ENCODE measurements at regions not wholly inside any gene's neighbourhood (a gene's known extent, or its start where the extent isn't known, plus 50 kb on each side); places are given as distances from the start of the nearest gene placed in this dataset.
A peak's percentile ranks its signal among the peaks of the same experiment; 100 is the strongest.

DNA sequence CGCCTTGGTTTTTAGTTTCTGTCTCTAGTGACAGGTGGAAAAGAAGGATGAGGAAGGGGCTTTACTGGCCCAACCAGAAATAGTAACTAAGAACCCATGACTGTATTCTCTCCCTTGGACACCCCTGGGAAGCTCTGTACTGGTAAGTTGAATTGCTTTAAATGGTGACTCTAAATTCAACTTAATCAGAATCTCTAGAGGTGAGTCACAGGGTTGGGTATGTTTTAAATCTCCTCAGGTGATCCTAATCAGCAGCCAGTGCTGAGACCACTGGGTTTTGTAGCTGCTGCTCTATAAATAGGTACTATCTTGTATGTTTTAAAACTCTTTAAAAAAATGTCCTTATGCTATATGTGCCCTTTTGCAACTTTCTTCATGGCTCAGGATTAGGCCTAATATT, 314.0 kb upstream of the ECI2 start:
- WGBS, 2 donors, result 96 to 98% methylated on average over 1 of the region's 1 CpG
- H3K36me3 ChIP-seq, result no peaks in the 10 kb centered on the region
- H3K27ac ChIP-seq, result no peak overlapping the region
- no peak for ATAC-seq
- intact Hi-C loops (cut with DNase I), result no loop called here
- H3K4me1 ChIP-seq, result peaks cover 0 to 13% (median 0%) of the 10 kb centered on the region in 9 donors
- H3K4me3 ChIP-seq, result no peak overlapping the region
- no peak for TF ChIP-seq CTCF (IDR thresholded peaks at IDR 0.05)
- H3K9me3 ChIP-seq, result peaks cover 0 to 15% (median 9%) of the 10 kb centered on the region in 11 donors
- no peaks in the 10 kb centered on the region for H3K27me3 ChIP-seq
- DNase-seq, result no peak

- Histone ChIP-seq H3K9me3 (peaks cover 0 to 15% (median 9%) of the 10 kb centered on the region in 11 donors), H3K4me3 (no peak overlapping the region), H3K36me3 (no peaks in the 10 kb centered on the region), H3K27me3 (no peaks in the 10 kb centered on the region), H3K27ac (no peak overlapping the region), H3K4me1 (peaks cover 0 to 13% (median 0%) of the 10 kb centered on the region in 9 donors)
- no peak for TF ChIP-seq CTCF (IDR thresholded peaks at IDR 0.05)
- intact Hi-C loops (cut with DNase I), result no loop called here
- no peak for DNase-seq
- no peak for ATAC-seq
- WGBS, 2 donors, result 84 to 92% methylated on average over 3 of the region's 3 CpGs
Measured at GRCh38 chr6:4448841-4449240, 313.5 kb upstream of the ECI2 start.

DNA sequence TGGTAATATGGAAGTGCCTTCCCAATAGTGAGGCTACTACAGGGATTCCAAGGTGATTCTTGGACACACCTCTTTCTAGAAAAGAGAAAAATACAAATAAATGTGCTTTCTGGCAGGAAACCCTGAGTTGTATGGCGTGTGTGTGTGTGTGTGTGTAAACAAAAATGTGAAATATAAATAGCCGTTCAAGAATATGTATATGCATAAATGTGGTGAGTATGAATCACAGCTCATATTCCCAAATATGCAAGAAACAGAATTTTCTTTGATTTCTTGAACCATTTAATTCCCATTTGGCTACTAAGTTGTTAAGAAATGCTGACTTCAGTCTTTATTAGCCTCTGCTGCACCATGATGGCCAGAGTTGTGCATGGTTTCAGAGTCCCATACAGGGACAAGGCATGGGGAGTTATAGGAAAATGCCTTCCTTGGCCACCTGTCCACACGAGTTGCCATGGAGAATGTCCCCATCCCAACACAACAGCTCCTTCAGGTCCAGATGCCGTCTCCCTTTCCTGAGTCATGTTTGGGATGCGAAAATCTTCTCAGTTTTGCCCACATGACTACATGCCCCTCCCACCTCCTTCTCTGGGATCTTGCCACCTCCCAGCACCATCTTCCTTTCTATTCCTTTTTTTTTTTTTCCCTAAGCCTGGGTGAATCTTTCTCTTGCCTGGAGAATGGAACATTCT, 312.4 kb upstream of the ECI2 start:
- DNase-seq (no peak), ATAC-seq (no peak)
- 81 to 97% methylated on average over 5 of the region's 5 CpGs for WGBS, 2 donors
- Histone ChIP-seq H3K36me3 (no peaks in the 10 kb centered on the region), H3K4me3 (no peak overlapping the region), H3K27me3 (no peaks in the 10 kb centered on the region), H3K9me3 (peaks cover 0 to 16% (median 9%) of the 10 kb centered on the region in 11 donors), H3K4me1 (peaks cover 0 to 13% (median 0%) of the 10 kb centered on the region in 9 donors), H3K27ac (peak overlapping the region in 6 of 10 donors; percentile 5 to 57 (median 44))
- intact Hi-C loops (cut with DNase I), result no loop called here
- no peak for TF ChIP-seq CTCF (IDR thresholded peaks at IDR 0.05)

DNA sequence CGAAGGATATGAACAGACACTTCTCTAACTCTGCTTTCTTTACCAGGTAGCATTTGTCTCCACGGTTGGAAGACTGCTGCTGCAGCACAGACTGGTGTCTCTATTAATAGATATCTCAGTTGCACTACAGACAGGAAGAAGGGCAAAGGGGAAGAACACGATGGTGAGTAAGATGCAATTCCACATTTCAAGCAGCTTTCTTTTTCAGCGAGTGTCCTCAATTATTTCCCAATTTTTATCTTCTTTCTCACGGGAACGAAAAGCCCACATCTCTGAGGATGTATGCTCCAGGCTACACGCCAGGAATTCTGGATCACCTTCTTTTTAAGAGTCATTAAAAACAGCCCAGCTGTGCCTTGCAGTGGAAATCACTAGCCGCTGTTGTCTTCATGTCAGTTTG, 311.6 kb upstream of the ECI2 start:
- peak; percentile 38 to 93 (median 85) for ATAC-seq
- no peak for TF ChIP-seq CTCF (IDR thresholded peaks at IDR 0.05)
- H3K9me3 ChIP-seq, result peaks cover 0 to 12% (median 5%) of the 10 kb centered on the region in 11 donors
- peak overlapping the region in 3 of 10 donors; percentile 4 to 23 (median 13) for H3K4me3 ChIP-seq
- intact Hi-C loops (cut with DNase I), result no loop called here
- H3K36me3 ChIP-seq, result no peaks in the 10 kb centered on the region
- H3K27me3 ChIP-seq, result no peaks in the 10 kb centered on the region
- H3K27ac ChIP-seq, result peak overlapping the region; percentile 5 to 57 (median 44)
- no peak for DNase-seq
- 24% methylated on average over 8 of the region's 8 CpGs for WGBS, 2 donors
- H3K4me1 ChIP-seq, result peaks cover 0 to 13% (median 0%) of the 10 kb centered on the region in 9 donors

Data from heart right ventricle (tissue), 16 donors.